Calu3 (cell line): ENCODE measurements at regions not wholly inside any gene's neighbourhood (a gene's known extent, or its start where the extent isn't known, plus 50 kb on each side); places are given as distances from the start of the nearest gene placed in this dataset.

ENCODE experiments used
- BruUV-seq: library from RNA; stranded (reverse); fragments of 400-500 nt; replicated peaks from 2 replicates; lab custom pipeline; 2021; lab: Mats Ljungman, UMichigan
- CTCF ChIA-PET: fragments of 300-600 bp; sonication (Branson Sonifier 250); formaldehyde crosslinking; loops from one replicate; lab custom pipeline; 2022; ENCODE audit warnings: antibody characterized with exemption; lab: Charles Lee
- DNase-seq: peaks from one replicate; pipeline ENCODE4 v3.0.0; 2022
- H3K27ac Mint-ChIP-seq: one replicate; pipeline ENCODE4 v1.8.0; 2022; ENCODE audit warnings: mixed read lengths; ENCODE audit not compliant: unreplicated experiment
- H3K27me3 Mint-ChIP-seq: one replicate; pipeline ENCODE4 v1.8.0; 2022; ENCODE audit warnings: mixed read lengths; ENCODE audit not compliant: unreplicated experiment
- H3K36me3 Mint-ChIP-seq: one replicate; pipeline ENCODE4 v1.8.0; 2022; ENCODE audit warnings: mild to moderate bottlenecking, moderate library complexity, mixed read lengths; ENCODE audit not compliant: insufficient read depth, unreplicated experiment
- H3K4me1 Mint-ChIP-seq: one replicate; pipeline ENCODE4 v1.8.0; 2022; ENCODE audit warnings: mild to moderate bottlenecking, low read depth, mixed read lengths; ENCODE audit not compliant: unreplicated experiment
- H3K4me3 Mint-ChIP-seq: one replicate; pipeline ENCODE4 v1.8.0; 2022; ENCODE audit warnings: mild to moderate bottlenecking, low read depth, moderate library complexity, mixed read lengths; ENCODE audit not compliant: unreplicated experiment
- H3K9me3 Mint-ChIP-seq: one replicate; pipeline ENCODE4 v1.8.0; 2022; ENCODE audit warnings: low read depth, mixed read lengths; ENCODE audit not compliant: unreplicated experiment
- CTCF ChIP-seq: fragments of 200-600 bp; IDR thresholded peaks from one replicate; pipeline ENCODE4 v1.8.0; 2022; ENCODE audit warnings: antibody characterized with exemption; ENCODE audit not compliant: unreplicated experiment
- intact Hi-C: fragments of 100-400 bp; cut with micrococcal nuclease; formaldehyde crosslinking; loops from one replicate; pipeline ENCODE4 v1.10.0; 2022; ENCODE audit not compliant: unreplicated experiment

- intact Hi-C loops = no loop called here
- DNase-seq = no peak
- Mint-ChIP-seq H3K27ac (no peak overlapping the region), H3K9me3 (peaks cover 9% of the 10 kb centered on the region), H3K27me3 (no peaks in the 10 kb centered on the region), H3K36me3 (no peaks in the 10 kb centered on the region), H3K4me1 (no peaks in the 10 kb centered on the region), H3K4me3 (no peak overlapping the region)
- CTCF ChIA-PET = no interaction called here
- no peak for TF ChIP-seq CTCF
- no TSS peak for BruUV-seq
These were observed 1047.4 kb downstream of the FAM133A start for GRCh38 chrX:94721386-94721785.

DNA sequence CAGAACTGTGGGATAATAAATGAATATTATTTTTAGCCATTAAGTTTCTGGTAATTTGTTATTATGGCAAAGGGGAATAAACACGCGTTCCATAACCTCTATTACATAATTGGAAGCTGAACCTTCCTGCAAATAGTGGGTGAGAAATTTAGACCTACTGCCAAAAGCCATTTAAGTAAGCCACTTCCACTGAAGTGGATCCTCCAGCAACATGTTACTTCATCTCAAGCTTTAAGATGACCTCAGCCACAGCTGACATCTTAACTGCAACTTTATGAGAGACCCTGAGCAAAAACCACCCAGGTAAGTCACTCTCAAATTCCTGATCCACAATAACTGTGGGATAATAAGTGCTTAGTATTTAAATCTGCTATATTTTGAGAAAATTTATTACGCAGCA, 1048.6 kb downstream of the FAM133A start:
- H3K36me3 Mint-ChIP-seq = no peaks in the 10 kb centered on the region
- H3K4me1 Mint-ChIP-seq = no peaks in the 10 kb centered on the region
- no peaks in the 10 kb centered on the region for H3K27me3 Mint-ChIP-seq
- intact Hi-C loops = no loop called here
- CTCF ChIA-PET = no interaction called here
- H3K4me3 Mint-ChIP-seq = no peak overlapping the region
- no peak overlapping the region for H3K27ac Mint-ChIP-seq
- no TSS peak for BruUV-seq
- H3K9me3 Mint-ChIP-seq = peaks cover 9% of the 10 kb centered on the region
- no peak for DNase-seq
- no peak for TF ChIP-seq CTCF

DNA sequence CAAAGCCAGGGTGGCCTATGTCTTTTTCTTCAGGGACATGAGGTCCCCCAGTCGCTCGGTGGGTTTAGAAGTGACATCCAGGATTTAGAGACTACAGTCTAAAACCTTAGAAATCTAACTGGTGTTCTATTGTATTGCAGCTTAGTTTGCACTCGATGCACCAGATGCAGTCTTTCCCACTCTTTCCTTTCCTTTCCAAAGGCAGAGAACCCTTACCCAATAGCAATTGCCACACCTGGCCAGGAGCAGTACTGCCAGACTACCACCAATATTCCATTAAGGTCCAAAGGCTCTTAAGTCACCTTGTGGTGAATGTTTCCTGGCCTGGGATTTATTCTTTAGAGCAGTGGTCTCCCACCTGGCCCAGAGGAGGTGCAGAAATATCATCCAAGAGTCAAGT, 1068.8 kb downstream of the FAM133A start:
- CTCF ChIA-PET = no interaction called here
- BruUV-seq = no TSS peak

GRCh38 chrX:94743478-94743877, 1069.5 kb downstream of the FAM133A start:
- CTCF ChIA-PET = no interaction called here
- Mint-ChIP-seq H3K27me3 (no peaks in the 10 kb centered on the region), H3K4me3 (no peak overlapping the region), H3K36me3 (no peaks in the 10 kb centered on the region), H3K4me1 (no peaks in the 10 kb centered on the region), H3K27ac (no peak overlapping the region), H3K9me3 (peaks cover 13% of the 10 kb centered on the region)
- no TSS peak for BruUV-seq
- DNase-seq = no peak
- TF ChIP-seq CTCF = no peak
- intact Hi-C loops = no loop called here

More for the DNA sequence above, 1068.8 kb downstream of the FAM133A start:
- no peak for TF ChIP-seq CTCF
- DNase-seq = no peak
- Mint-ChIP-seq H3K27me3 (no peaks in the 10 kb centered on the region), H3K4me3 (no peak overlapping the region), H3K9me3 (peaks cover 13% of the 10 kb centered on the region), H3K27ac (no peak overlapping the region), H3K36me3 (no peaks in the 10 kb centered on the region), H3K4me1 (no peaks in the 10 kb centered on the region)
- intact Hi-C loops = no loop called here
